ENCODE measurements at regions not wholly inside any gene's neighbourhood (a gene's known extent, or its start where the extent isn't known, plus 50 kb on each side); places are given as distances from the start of the nearest gene placed in this dataset.

- Histone ChIP-seq H2AFZ (ENCODE audit: low read depth, low read length) (no peak overlapping the region), H3K36me3 (ENCODE audit: insufficient read depth, low read length) (no peaks in the 10 kb centered on the region), H3K4me3 (ENCODE audit: low read length) (no peak overlapping the region), H3K4me1 (ENCODE audit: insufficient read depth, low read length) (peaks cover 3% of the 10 kb centered on the region), H3K9me3 (ENCODE audit: low read length) (no peaks in the 10 kb centered on the region), H3K27me3 (ENCODE audit: insufficient read depth, low read length) (no peaks in the 10 kb centered on the region)
Observed at GRCh38 chr6:81842254-81842653, 89.8 kb upstream of the TENT5A start.

- Histone ChIP-seq H3K4me1 (ENCODE audit: insufficient read depth, low read length) (peaks cover 3% of the 10 kb centered on the region), H2AFZ (ENCODE audit: low read depth, low read length) (no peak overlapping the region), H3K36me3 (ENCODE audit: insufficient read depth, low read length) (no peaks in the 10 kb centered on the region), H3K4me3 (ENCODE audit: low read length) (no peak overlapping the region), H3K9me3 (ENCODE audit: low read length) (no peaks in the 10 kb centered on the region), H3K27me3 (ENCODE audit: insufficient read depth, low read length) (no peaks in the 10 kb centered on the region)
Observed at GRCh38 chr6:81838724-81839426, 86.4 kb upstream of the TENT5A start.

DNA sequence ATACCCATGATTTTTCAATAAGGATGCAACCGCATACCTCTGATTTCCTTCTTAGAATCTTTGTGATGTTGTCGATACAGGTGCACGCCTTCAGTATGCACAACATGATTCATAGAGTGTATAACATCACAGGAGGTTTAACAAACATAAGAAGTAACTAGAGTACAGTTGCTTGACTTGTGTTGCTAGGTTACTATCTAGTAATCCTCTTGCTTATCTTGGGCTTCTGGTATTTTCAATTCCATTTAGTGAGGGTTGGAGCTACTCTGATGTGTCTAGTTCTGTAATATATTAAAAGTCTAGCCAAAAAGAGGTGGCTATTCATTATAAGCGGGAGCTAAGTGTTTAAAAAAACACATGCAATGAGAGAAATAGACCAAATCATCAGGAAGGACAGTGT lies 85.5 kb upstream of the TENT5A start:
- H3K36me3 ChIP-seq (ENCODE audit: insufficient read depth, low read length), result no peaks in the 10 kb centered on the region
- no peak overlapping the region for H2AFZ ChIP-seq (ENCODE audit: low read depth, low read length)
- H3K4me3 ChIP-seq (ENCODE audit: low read length), result no peak overlapping the region
- H3K27me3 ChIP-seq (ENCODE audit: insufficient read depth, low read length), result no peaks in the 10 kb centered on the region
- peaks cover 3% of the 10 kb centered on the region for H3K4me1 ChIP-seq (ENCODE audit: insufficient read depth, low read length)
- H3K9me3 ChIP-seq (ENCODE audit: low read length), result no peaks in the 10 kb centered on the region

DNA sequence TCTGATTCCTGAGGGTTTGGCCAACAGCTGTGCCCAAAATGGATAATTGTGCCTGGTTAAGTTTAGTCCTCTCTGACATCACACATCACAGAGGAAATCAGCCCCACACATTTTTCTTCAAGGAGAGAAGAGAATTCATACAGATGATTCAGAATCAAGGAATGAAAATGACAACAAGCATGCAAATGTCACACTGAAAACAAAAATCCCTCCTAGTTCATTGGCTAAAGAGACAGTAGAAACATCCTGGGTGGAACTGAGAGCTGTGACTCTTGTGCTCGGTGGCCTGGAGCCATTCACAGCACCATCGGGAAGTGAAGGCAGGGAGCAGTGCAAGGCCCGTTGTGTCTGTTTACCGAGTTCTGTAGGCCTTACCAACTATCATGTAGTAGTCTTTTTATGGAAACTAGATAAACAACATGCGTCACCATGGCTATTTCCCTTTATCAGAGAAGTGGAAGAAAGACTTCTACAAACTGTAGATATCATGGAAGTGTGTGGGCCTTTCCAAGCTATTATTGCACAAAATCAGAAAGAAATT lies 81.7 kb upstream of the TENT5A start:
- H3K4me1 ChIP-seq (ENCODE audit: insufficient read depth, low read length), result no peaks in the 10 kb centered on the region
- H3K36me3 ChIP-seq (ENCODE audit: insufficient read depth, low read length), result no peaks in the 10 kb centered on the region
- H3K4me3 ChIP-seq (ENCODE audit: low read length), result no peak overlapping the region
- H2AFZ ChIP-seq (ENCODE audit: low read depth, low read length), result no peak overlapping the region
- no peaks in the 10 kb centered on the region for H3K9me3 ChIP-seq (ENCODE audit: low read length)
- no peaks in the 10 kb centered on the region for H3K27me3 ChIP-seq (ENCODE audit: insufficient read depth, low read length)

DNA sequence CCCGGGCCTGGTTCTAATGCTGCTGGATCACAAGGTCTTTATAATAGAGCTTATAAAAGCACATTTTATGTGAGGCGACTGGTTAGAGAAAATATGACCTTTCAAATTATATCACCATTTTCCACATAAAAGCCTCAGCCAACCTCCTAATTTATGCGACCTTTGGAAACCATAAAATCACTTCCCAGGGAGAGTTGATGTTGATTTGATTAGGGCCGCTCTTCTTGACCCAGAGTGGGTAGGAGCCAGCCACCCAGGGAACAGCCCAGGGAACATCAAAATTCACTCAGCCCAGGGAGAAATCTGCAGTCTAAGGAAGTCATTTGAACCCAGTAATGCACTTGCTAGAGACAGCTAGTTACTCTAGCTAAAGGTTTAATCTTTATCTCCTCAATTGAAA lies 79.8 kb upstream of the TENT5A start:
- H3K9me3 ChIP-seq (ENCODE audit: low read length), result no peaks in the 10 kb centered on the region
- H3K4me3 ChIP-seq (ENCODE audit: low read length), result no peak overlapping the region
- no peaks in the 10 kb centered on the region for H3K27me3 ChIP-seq (ENCODE audit: insufficient read depth, low read length)
- H3K4me1 ChIP-seq (ENCODE audit: insufficient read depth, low read length), result no peaks in the 10 kb centered on the region
- no peak overlapping the region for H2AFZ ChIP-seq (ENCODE audit: low read depth, low read length)
- no peaks in the 10 kb centered on the region for H3K36me3 ChIP-seq (ENCODE audit: insufficient read depth, low read length)

GRCh38 chr6:81831274-81831673 lies 78.8 kb upstream of the TENT5A start:
- Histone ChIP-seq H3K9me3 (ENCODE audit: low read length) (no peaks in the 10 kb centered on the region), H3K4me3 (ENCODE audit: low read length) (no peak overlapping the region), H3K27me3 (ENCODE audit: insufficient read depth, low read length) (no peaks in the 10 kb centered on the region), H3K36me3 (ENCODE audit: insufficient read depth, low read length) (no peaks in the 10 kb centered on the region), H3K4me1 (ENCODE audit: insufficient read depth, low read length) (no peaks in the 10 kb centered on the region), H2AFZ (ENCODE audit: low read depth, low read length) (no peak overlapping the region)

GRCh38 chr6:81826784-81827183 lies 74.3 kb upstream of the TENT5A start:
- Histone ChIP-seq H3K36me3 (ENCODE audit: insufficient read depth, low read length) (no peaks in the 10 kb centered on the region), H3K4me1 (ENCODE audit: insufficient read depth, low read length) (no peaks in the 10 kb centered on the region), H2AFZ (ENCODE audit: low read depth, low read length) (no peak overlapping the region), H3K27me3 (ENCODE audit: insufficient read depth, low read length) (no peaks in the 10 kb centered on the region), H3K9me3 (ENCODE audit: low read length) (no peaks in the 10 kb centered on the region), H3K4me3 (ENCODE audit: low read length) (no peak overlapping the region)

GRCh38 chr6:81822568-81822967 lies 70.1 kb upstream of the TENT5A start:
- Histone ChIP-seq H2AFZ (ENCODE audit: low read depth, low read length) (no peak overlapping the region), H3K4me1 (ENCODE audit: insufficient read depth, low read length) (no peaks in the 10 kb centered on the region), H3K9me3 (ENCODE audit: low read length) (no peaks in the 10 kb centered on the region), H3K36me3 (ENCODE audit: insufficient read depth, low read length) (no peaks in the 10 kb centered on the region), H3K27me3 (ENCODE audit: insufficient read depth, low read length) (no peaks in the 10 kb centered on the region), H3K4me3 (ENCODE audit: low read length) (no peak overlapping the region)

DNA sequence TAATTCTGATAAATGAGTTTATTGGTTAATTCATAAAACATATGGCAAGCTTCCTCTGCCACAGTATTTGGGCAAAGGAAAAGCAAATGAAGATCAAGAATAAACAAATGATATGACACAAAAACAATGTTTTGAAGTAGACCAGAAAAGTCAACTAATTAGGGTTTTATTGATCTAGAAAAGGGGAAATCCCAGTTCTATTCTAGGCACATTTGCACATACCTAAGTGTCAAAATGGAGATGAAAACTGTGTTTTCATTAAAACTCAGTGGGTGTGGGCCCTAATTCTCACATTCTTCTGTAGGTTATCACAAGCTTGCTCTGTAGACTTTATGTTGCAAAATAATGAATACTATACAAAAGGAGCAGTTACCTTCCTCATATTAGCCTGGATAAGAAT lies 69.0 kb upstream of the TENT5A start:
- H3K27me3 ChIP-seq (ENCODE audit: insufficient read depth, low read length), result no peaks in the 10 kb centered on the region
- H2AFZ ChIP-seq (ENCODE audit: low read depth, low read length), result no peak overlapping the region
- no peak overlapping the region for H3K4me3 ChIP-seq (ENCODE audit: low read length)
- H3K9me3 ChIP-seq (ENCODE audit: low read length), result no peaks in the 10 kb centered on the region
- no peaks in the 10 kb centered on the region for H3K4me1 ChIP-seq (ENCODE audit: insufficient read depth, low read length)
- H3K36me3 ChIP-seq (ENCODE audit: insufficient read depth, low read length), result no peaks in the 10 kb centered on the region

- Histone ChIP-seq H3K4me3 (ENCODE audit: low read length) (no peak overlapping the region), H3K4me1 (ENCODE audit: insufficient read depth, low read length) (no peaks in the 10 kb centered on the region), H3K9me3 (ENCODE audit: low read length) (no peaks in the 10 kb centered on the region), H2AFZ (ENCODE audit: low read depth, low read length) (no peak overlapping the region), H3K36me3 (ENCODE audit: insufficient read depth, low read length) (no peaks in the 10 kb centered on the region), H3K27me3 (ENCODE audit: insufficient read depth, low read length) (no peaks in the 10 kb centered on the region)
Observed at GRCh38 chr6:81820980-81821379, 68.5 kb upstream of the TENT5A start.

DNA sequence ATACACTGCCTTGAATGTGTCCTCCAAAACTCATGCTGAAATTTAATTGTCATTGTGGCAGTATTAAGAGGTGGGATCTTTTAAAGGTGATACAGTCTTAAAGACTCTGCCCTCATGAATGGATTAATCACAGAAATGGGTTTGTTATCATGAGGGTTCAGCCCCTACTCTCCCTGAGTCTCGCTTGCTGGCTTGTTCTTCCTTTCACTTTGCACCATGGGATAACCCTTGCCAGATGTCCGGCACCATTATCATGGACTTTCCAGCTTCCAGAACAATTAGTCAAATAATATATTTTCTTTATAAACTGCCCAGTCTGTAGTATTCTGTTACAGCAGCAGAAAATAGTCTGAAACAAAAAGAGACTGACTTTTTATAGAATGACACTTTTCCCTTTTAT lies 67.9 kb upstream of the TENT5A start:
- Histone ChIP-seq H3K4me1 (ENCODE audit: insufficient read depth, low read length) (no peaks in the 10 kb centered on the region), H2AFZ (ENCODE audit: low read depth, low read length) (no peak overlapping the region), H3K4me3 (ENCODE audit: low read length) (no peak overlapping the region), H3K27me3 (ENCODE audit: insufficient read depth, low read length) (no peaks in the 10 kb centered on the region), H3K9me3 (ENCODE audit: low read length) (no peaks in the 10 kb centered on the region), H3K36me3 (ENCODE audit: insufficient read depth, low read length) (no peaks in the 10 kb centered on the region)

DNA sequence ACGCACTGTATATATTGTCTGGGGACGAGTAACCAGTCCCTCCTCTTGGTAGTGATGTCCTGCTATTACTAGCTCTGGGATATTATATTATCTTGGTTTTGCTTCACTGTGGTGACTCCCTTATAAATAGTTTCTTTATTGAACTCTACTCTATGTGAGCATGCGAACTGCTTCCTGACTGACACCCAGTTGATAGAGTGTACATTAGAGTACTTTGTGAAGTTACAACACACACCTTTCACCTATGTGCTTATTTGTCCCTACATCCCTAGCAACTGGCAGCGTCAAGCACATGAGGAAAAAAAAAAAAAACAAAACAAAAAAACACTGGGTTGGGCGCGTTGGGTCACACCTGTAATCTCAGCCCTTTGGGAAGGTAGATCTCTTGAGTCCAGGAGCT lies 67.3 kb upstream of the TENT5A start:
- Histone ChIP-seq H3K4me3 (ENCODE audit: low read length) (no peak overlapping the region), H3K27me3 (ENCODE audit: insufficient read depth, low read length) (no peaks in the 10 kb centered on the region), H3K36me3 (ENCODE audit: insufficient read depth, low read length) (no peaks in the 10 kb centered on the region), H3K4me1 (ENCODE audit: insufficient read depth, low read length) (no peaks in the 10 kb centered on the region), H2AFZ (ENCODE audit: low read depth, low read length) (no peak overlapping the region), H3K9me3 (ENCODE audit: low read length) (no peaks in the 10 kb centered on the region)

DNA sequence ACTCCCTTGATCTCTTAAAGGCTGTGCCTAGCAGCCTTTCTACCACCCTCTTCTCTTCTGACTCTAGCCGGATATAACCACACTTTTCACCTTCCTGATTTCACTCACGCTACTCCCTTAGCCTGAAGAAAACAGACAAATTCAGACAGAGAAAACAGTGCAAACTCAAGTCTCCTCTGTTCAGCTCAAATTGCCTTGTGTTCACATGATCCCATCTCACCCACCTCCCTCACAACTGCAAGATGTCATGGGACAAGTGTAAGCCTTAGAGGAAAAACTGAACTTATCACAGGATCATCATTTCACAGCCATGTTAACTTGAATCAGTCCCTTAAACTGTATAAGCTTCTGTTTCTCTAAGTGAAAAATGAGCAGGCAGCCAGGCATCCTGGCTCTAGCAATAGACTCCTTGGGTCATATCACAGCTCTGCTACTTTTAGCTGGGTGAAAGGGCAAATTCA lies 66.5 kb upstream of the TENT5A start:
- Histone ChIP-seq H3K9me3 (ENCODE audit: low read length) (no peaks in the 10 kb centered on the region), H3K27me3 (ENCODE audit: insufficient read depth, low read length) (no peaks in the 10 kb centered on the region), H2AFZ (ENCODE audit: low read depth, low read length) (no peak overlapping the region), H3K36me3 (ENCODE audit: insufficient read depth, low read length) (no peaks in the 10 kb centered on the region), H3K4me1 (ENCODE audit: insufficient read depth, low read length) (no peaks in the 10 kb centered on the region), H3K4me3 (ENCODE audit: low read length) (no peak overlapping the region)

GRCh38 chr6:81816380-81816779 lies 63.9 kb upstream of the TENT5A start:
- Histone ChIP-seq H3K27me3 (ENCODE audit: insufficient read depth, low read length) (no peaks in the 10 kb centered on the region), H3K4me1 (ENCODE audit: insufficient read depth, low read length) (no peaks in the 10 kb centered on the region), H3K4me3 (ENCODE audit: low read length) (no peak overlapping the region), H3K36me3 (ENCODE audit: insufficient read depth, low read length) (no peaks in the 10 kb centered on the region), H2AFZ (ENCODE audit: low read depth, low read length) (no peak overlapping the region), H3K9me3 (ENCODE audit: low read length) (no peaks in the 10 kb centered on the region)
